A172 (cell line): ENCODE measurements at regions not wholly inside any gene's neighbourhood (a gene's known extent, or its start where the extent isn't known, plus 50 kb on each side); places are given as distances from the start of the nearest gene placed in this dataset.
"Not testable (repeated sequence)": the region's sequence is repeated elsewhere in the genome, so short reads cannot be mapped to it uniquely, and the experiment has no call there.

Source experiments
- DNase-seq: peaks from one replicate; pipeline ENCODE4 v3.0.0-alpha.2; 2015; ENCODE audit warnings: low spot score

DNA sequence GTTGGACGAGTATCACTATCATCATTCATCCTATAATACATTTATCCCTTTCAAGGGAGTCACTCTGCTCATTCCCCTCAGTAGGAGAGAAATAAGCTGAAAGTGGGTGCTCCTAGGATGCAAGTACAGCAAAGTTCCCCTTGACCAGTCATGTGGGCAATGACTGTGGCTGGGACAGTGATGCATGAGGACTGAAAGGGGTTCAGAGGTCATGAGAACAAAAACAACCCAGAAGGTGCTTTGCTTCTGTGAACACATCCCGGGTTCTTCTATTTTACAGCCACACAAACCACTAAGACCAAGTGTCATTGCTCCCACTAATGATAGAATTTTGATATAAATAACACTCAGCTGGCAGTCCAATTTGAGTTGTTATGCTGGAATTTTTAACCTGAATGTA is 177.8 kb upstream of the ADCY2 start:
- no peak for DNase-seq

- DNase-seq = no peak
Observed at GRCh38 chr5:7220156-7220555, 175.8 kb upstream of the ADCY2 start.

DNA sequence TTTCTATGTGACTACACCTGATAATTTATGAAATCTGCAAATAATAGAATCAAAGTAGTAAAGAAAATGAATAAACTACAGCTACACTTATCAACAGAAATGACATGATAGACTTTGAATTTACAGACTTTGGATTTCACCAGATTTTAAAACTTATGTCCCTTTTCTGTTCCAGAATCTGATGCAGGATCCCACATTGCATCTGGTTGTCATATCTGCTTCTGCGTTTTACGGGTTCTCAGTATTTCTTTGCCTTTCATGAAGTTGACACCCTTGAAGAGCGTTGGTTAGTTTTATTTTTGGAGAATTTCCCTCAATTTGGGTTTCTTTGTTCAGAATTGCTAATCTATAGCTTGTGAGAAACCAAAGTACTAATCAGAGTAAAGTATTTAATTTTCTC is 174.9 kb upstream of the ADCY2 start:
- DNase-seq = no peak

GRCh38 chr5:7225826-7226225 is 170.1 kb upstream of the ADCY2 start:
- no peak for DNase-seq

DNA sequence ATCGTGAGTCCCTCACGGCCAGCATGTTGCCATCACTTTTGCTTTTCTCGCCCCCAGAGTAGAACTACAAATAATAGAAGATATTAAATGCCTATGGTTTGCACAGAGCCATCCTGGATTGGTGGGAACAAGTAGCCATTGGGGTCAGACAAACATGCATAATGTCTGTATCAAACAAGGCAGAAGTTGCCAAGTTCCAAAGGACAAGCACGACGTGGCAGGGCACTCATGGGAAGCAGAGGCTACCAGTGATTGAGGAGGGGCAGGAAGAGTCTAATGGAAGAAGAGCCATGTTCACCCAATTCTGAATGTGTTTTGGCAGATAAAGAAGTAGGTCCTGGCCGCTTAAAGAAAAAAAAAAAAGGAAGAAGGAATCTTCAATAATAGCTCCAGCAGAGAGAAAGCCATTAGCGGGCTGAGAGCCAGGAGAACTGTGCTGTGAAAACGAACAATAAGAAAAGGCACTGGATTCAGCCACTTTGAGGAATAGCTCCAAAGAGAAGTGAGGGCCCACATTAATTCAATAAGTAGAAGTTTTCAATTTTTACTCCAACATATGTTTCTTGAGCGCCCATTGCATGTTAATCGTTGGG is 153.7 kb upstream of the ADCY2 start:
- DNase-seq = no peak

DNA sequence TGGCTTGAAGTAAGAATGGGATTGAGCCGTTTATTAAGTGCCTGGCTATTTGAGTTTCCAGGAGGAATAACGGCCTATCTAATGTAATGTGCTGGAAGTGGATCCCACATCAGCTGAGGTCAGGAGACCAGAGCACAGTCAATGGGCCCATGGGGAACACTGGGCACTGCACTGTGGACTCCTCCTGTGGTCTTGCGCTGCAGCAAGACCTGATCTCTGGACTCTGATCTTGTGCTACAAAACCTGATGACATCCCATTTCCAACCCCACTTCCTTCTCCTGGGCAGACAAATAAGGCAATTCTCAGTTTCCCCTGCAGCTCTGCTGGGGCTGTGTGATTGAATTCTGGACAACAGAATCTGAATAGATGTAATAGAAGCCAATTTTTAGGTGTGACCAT is 151.7 kb upstream of the ADCY2 start:
- no peak for DNase-seq

GRCh38 chr5:7245121-7245651 is 150.8 kb upstream of the ADCY2 start:
- no peak for DNase-seq

- DNase-seq = no peak
Observed at GRCh38 chr5:7246287-7246686, 149.7 kb upstream of the ADCY2 start.

GRCh38 chr5:7250004-7250403 is 145.9 kb upstream of the ADCY2 start:
- no peak for DNase-seq

DNA sequence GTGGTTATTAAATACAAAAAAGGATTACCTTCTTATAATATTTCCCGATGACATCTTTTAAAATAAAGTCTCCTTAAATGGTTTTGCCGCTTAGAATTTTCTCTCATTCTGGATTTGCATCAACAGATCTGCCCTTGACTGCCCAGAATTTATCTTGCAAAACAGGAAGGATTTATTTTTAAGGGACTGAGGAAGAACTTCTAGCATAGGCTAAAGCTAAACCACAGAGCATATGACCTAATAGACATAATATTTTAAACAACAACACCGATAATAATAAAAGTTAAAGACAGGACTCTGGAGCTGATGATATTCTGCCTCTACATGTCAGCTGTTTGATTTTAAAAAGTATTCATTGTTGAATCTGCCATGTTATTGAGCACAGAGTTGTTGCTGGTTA is 145.3 kb upstream of the ADCY2 start:
- no peak for DNase-seq

DNA sequence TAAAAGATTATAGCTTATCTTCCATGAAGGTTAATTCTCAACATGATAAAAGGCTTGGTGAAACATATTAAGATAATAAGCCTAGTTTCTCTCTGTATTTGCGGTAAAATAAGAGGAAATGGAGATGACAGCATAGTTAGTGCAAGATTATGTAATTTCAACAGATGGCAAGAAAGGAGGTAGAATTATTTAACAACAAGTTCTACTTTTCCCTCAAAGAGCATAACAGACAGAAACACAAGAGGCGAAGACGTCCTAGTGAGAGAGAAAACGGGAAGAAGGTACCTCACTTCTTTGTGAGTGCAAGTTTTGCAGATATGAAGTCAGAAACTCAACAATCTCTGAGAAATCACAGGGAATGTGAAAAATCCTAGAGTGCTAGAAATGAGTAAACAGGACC is 144.8 kb upstream of the ADCY2 start:
- no peak for DNase-seq

- peak; percentile 40 for DNase-seq
Observed at GRCh38 chr5:7261049-7261448, 134.9 kb upstream of the ADCY2 start.

- no peak for DNase-seq
Observed at GRCh38 chr5:7261900-7262299, 134.0 kb upstream of the ADCY2 start.

DNA sequence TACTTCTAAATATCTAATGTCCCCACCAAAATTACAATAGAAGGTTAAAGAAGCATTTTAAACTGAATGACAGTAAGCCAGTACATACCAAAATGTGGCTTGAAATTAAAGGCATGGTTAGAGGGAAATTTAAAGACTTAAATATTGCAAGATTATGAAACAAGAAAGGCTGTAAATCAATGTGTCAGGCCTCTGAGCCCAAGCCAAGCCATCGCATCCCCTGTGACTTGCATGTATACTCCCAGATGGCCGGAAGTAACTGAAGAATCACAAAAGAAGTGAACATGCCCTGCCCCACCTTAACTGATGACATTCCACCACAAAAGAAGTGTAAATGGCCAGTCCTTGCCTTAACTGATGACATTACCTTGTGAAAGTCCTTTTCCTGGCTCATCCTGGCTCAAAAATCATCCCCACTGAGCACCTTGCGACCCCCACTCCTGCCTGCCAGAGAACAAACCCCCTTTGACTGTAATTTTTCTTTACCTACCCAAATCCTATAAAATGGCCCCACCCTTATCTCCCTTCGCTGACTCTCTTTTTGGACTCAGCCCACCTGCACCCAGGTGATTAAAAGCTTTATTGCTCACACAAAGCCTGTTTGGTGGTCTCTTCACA is 132.4 kb upstream of the ADCY2 start:
- DNase-seq = not testable (repeated sequence)

GRCh38 chr5:7265776-7266175 is 130.2 kb upstream of the ADCY2 start:
- not testable (repeated sequence) for DNase-seq

DNA sequence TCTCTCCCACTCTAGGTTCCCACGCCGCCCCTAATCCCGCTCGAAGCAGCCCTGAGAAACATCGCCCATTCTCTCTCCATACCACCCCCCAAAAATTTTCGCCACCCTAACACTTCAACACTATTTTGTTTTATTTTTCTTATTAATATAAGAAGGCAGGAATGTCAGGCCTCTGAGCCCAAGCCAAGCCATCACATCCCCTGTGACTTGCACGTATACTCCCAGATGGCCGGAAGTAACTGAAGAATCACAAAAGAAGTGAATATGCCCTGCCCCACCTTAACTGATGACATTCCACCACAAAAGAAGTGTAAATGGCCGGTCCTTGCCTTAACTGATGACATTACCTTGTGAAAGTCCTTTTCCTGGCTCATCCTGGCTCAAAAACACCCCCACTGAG is 127.2 kb upstream of the ADCY2 start:
- not testable (repeated sequence) for DNase-seq

GRCh38 chr5:7269591-7270274 is 126.2 kb upstream of the ADCY2 start:
- no peak for DNase-seq

DNA sequence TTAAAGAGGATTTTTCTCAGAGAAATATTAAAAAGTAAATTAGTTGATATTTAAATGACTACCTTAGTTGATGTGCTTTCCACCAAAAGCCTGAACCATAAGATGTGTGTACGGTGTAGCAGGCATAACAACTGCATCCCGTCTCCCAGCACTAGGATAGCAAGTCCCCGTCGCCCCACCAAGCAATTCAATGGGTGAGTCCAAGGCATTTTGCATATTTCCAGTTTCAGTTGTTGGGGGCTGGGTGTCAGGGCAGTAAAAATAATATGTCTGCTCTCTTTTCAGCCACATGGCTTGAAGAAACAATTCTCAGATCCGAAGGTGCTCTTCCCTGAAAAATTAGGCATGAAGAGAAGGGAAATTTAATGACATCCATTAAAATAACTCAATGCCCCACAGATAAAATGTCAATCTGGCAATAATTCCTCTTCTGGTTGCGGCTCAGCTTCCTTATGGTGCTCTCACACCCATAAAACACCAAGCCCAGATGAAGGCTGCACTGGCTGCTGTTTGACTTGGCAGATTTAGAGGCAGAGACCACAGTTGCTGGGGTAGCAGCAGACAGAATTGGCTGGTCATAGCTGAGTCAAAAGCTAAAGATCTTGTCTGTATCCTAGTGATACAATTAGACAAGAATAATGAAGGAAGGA is 124.4 kb upstream of the ADCY2 start:
- no peak for DNase-seq

DNA sequence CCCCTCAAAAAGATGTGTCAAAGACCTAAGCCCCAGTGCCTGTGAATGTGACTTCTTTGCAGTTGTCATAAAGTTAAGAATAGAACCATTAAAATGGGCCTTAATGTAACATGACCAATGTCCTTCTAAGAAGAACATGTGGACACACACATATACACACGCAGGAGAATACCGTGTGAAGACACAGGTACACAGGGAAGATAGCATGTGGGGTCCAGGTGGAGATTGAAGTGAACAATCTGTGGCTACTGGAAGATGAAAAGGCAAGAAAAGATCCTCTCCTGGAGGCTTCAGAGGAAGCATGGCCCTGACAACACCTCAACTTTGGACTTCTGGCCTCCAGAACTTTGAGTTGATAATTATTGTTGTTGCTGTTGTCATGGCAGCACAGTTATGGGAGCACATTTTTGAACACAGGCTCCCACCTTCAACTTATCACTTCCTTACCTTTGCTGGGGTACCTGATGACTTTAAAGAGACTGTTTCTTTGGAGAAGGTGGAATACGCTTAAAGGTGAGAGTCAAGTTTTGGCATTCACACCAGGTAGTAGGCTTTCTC is 123.5 kb upstream of the ADCY2 start:
- DNase-seq = no peak

DNA sequence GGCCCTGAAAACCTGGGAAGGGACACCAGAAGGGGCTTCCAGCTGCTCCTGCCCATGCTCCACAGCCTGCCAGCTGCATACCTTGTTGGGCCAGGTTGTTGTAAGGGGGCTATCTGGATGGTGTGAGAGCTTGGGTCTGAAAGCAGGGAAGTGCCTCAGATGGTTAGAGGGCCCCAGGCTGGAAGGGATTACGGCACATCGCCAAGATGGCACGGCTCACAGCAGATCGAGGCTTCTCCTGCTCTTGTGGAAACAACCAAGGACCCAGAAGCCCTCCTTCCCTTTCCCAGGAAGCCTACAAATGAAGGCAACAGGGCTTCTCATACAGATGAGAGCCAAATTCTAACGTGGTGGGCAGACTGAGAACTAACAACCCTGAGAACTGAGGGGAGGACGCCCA is 121.7 kb upstream of the ADCY2 start:
- no peak for DNase-seq

DNA sequence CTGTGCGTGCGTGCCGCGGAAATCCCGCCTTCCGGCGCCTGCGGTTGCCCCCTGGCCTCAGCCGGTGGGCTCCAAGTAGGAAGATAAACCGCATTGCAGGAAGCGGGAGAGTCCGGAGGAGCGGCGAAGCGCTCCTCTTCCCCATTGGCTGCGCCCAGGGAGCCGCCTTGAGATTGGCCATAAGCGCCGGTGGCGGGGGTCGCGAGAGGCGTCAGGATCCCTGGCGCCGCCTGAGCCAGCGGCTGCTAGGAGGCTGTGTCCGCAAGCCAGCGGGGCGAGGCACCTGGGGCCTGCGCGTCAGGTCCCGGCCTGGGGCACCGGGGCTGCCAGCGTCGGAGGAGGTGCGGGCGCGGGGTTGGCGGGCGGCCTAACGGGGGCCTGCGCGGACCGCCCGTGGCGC is 106.3 kb upstream of the ADCY2 start:
- not testable (repeated sequence) for DNase-seq

DNA sequence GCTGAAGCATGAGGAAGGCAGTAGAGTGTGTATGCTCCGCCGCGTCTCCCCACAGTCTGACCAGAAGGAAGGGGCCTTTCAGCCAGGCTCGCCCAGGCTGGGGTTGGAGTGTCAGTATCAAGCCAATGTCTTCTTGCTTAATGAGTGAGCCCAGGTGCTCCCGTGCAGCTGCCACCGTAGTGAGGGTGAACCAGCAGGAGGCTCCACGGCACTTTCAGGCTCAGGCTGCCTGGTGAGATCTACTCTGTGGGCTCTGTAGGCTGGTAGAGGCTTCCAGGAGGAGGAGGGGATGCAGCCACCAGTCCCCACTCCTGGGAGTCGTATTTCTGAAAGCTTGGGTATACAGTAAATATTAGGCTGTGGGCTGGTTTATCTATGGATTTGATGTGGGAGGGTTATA is 98.1 kb upstream of the ADCY2 start:
- not testable (repeated sequence) for DNase-seq
